ENCODE measurements at regions not wholly inside any gene's neighbourhood (a gene's known extent, or its start where the extent isn't known, plus 50 kb on each side); places are given as distances from the start of the nearest gene placed in this dataset.

DNA sequence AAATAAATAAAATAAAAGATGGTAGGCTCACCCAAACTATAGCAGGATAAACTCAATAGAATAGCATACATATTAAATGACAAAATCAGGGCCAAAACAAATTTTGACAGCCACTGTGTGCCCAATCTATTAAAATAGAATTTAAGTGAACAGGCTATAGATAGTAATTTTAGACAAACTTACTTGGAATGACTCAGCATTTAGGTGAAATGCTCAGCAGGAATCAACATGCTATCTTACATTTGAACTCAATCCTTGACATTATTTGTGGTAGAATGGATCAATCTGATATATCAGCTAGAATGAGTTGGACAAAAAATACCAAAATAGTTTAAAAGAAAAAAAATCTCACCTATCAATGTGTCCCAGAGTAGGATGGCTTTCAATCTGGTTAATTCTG is 578.6 kb downstream of the RFPL4B start:
- TF ChIP-seq POLR2AphosphoS5 (IDR thresholded peaks at IDR 0.05; ENCODE audit: borderline replicate concordance, low read depth, low read length), result no peak
- no peak for TF ChIP-seq EZH2 (IDR thresholded peaks at IDR 0.05)

Measured in SK-N-MC (cell line).